Panc1 (cell line): ENCODE measurements at regions not wholly inside any gene's neighbourhood (a gene's known extent, or its start where the extent isn't known, plus 50 kb on each side); places are given as distances from the start of the nearest gene placed in this dataset.

Experiments used
- ATAC-seq: fragments of 200-7000 bp; cut with Tn5 transposase; 2 replicates; pipeline ENCODE4 v1.9.1; 2020; ENCODE audit warnings: mild to moderate bottlenecking, moderate library complexity
- BruUV-seq: library from RNA; stranded (reverse); fragments of 400-500 nt; replicated peaks from 2 replicates; lab custom pipeline; 2021; lab: Mats Ljungman, UMichigan
- CTCF ChIA-PET: fragments of 300-600 bp; sonication (Branson Sonifier 250); formaldehyde crosslinking; loops from one replicate; lab custom pipeline; 2022; ENCODE audit warnings: antibody characterized with exemption; lab: Charles Lee
- POLR2A ChIA-PET: fragments of 300-600 bp; sonication (Branson Sonifier 250); formaldehyde crosslinking; loops from one replicate; lab custom pipeline; 2022; ENCODE audit warnings: antibody characterized with exemption; lab: Charles Lee
- DNase-seq: peaks from one replicate; pipeline ENCODE4 v3.0.0-alpha.2; 2010; ENCODE audit warnings: low read depth, low spot score
- H3K27ac ChIP-seq: 2 replicates; pipeline ENCODE4 v1.5.1; 2011; ENCODE audit warnings: mild to moderate bottlenecking, low read length, inconsistent platforms
- H3K27me3 ChIP-seq: fragments of 200-500 bp; sonication (Bioruptor generic); 2 replicates; pipeline ENCODE4 v1.6.0; 2014; ENCODE audit warnings: low read length, inconsistent platforms; ENCODE audit not compliant: control insufficient read depth, insufficient read depth
- H3K36me3 ChIP-seq: fragments of 200-500 bp; sonication (Bioruptor generic); 2 replicates; pipeline ENCODE4 v1.5.1; 2014; ENCODE audit warnings: inconsistent platforms, mild to moderate bottlenecking, low read length, moderate library complexity; ENCODE audit not compliant: control insufficient read depth, insufficient read depth
- H3K4me1 ChIP-seq: 2 replicates; pipeline ENCODE4 v1.5.1; 2011; ENCODE audit warnings: inconsistent platforms, mild to moderate bottlenecking, low read length, moderate library complexity; ENCODE audit not compliant: control insufficient read depth, insufficient read depth
- H3K4me3 ChIP-seq, 2 experiments: 2 replicates each; pipeline ENCODE4 v1.5.1; 2011 to 2012; ENCODE audit warnings: low read depth in 2 of 2, low read length in 2 of 2, mild to moderate bottlenecking in 2 of 2, inconsistent platforms in 1 of 2, moderate library complexity in 1 of 2
- H3K9me3 ChIP-seq: fragments of 200-500 bp; sonication (Bioruptor generic); 2 replicates; pipeline ENCODE4 v1.5.1; 2014; ENCODE audit warnings: low read depth, mild to moderate bottlenecking, inconsistent platforms, low read length, moderate library complexity; ENCODE audit not compliant: control insufficient read depth, insufficient read depth
- CTCF ChIP-seq: fragments of 450-650 bp; IDR thresholded peaks from 2 replicates; pipeline ENCODE4 v1.5.1; 2017; ENCODE audit warnings: mild to moderate bottlenecking
- POLR2AphosphoS5 ChIP-seq: IDR thresholded peaks from 2 replicates; pipeline ENCODE4 v1.6.1; 2012; ENCODE audit warnings: mild to moderate bottlenecking, low read depth, low read length, moderate library complexity
- SIN3A ChIP-seq: IDR thresholded peaks from 2 replicates; pipeline ENCODE4 v1.6.1; 2012; ENCODE audit warnings: low read depth, mild to moderate bottlenecking, low read length, moderate library complexity, borderline replicate concordance; ENCODE audit not compliant: insufficient read depth
- TCF7L2 ChIP-seq: IDR thresholded peaks from 2 replicates; pipeline ENCODE4 v1.6.1; 2011; ENCODE audit warnings: mild to moderate bottlenecking, low read depth, low read length, inconsistent platforms
- in situ Hi-C: cut with HindIII; loops from 2 replicates; pipeline ENCODE4 v1.10.0; 2016; ENCODE audit warnings: low sequenced_read_pairs, low pct_unique_long_range_greater_than_20kb
- intact Hi-C: fragments of 100-400 bp; cut with micrococcal nuclease; formaldehyde crosslinking; loops from one replicate; pipeline ENCODE4 v1.10.0; 2022; ENCODE audit not compliant: unreplicated experiment
- TF ChIP-seq, protein P1 (sequence below), 2 experiments: IDR thresholded peaks; 2 replicates each; pipeline ENCODE4 v1.6.1; 2011 to 2012; ENCODE audit warnings: low read depth in 2 of 2, control low read depth in 1 of 2, low read length in 1 of 2, mild to moderate bottlenecking in 1 of 2, moderate library complexity in 1 of 2; ENCODE audit not compliant: insufficient read depth in 1 of 2

GRCh38 chr5:33267801-33268200 lies 173.0 kb upstream of the TARS1 start:
- no TSS peak for BruUV-seq
- in situ Hi-C loops = no loop called here

DNA sequence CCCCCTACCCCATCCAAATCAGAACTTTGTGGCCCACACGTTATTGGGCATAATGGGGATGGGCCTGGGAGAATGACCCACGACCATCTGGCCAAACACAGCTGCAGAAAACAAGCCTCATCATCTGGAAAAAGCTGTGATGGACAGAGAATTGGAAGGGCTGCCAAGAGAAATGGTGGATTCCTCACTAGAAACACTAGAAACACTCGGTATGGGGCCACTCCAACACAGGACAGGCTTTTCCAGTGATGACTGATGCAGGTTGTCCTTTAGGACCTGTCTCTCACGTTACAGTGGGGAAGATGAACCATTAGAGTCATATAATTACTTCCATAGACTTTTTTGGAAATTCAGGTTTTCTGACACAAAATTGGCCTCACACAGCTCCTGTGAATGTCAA lies 172.4 kb upstream of the TARS1 start:
- H3K27me3 ChIP-seq = no peaks in the 10 kb centered on the region
- H3K4me3 ChIP-seq = no peak overlapping the region
- in situ Hi-C loops = no loop called here
- no peak for DNase-seq
- no peak for ATAC-seq
- H3K36me3 ChIP-seq = no peaks in the 10 kb centered on the region
- BruUV-seq = no TSS peak
- no peak overlapping the region for H3K27ac ChIP-seq
- H3K4me1 ChIP-seq = no peaks in the 10 kb centered on the region
- TF ChIP-seq CTCF (no peak), SIN3A (no peak), POLR2AphosphoS5 (no peak), TCF7L2 (no peak)
- TF ChIP-seq, protein P1, sequence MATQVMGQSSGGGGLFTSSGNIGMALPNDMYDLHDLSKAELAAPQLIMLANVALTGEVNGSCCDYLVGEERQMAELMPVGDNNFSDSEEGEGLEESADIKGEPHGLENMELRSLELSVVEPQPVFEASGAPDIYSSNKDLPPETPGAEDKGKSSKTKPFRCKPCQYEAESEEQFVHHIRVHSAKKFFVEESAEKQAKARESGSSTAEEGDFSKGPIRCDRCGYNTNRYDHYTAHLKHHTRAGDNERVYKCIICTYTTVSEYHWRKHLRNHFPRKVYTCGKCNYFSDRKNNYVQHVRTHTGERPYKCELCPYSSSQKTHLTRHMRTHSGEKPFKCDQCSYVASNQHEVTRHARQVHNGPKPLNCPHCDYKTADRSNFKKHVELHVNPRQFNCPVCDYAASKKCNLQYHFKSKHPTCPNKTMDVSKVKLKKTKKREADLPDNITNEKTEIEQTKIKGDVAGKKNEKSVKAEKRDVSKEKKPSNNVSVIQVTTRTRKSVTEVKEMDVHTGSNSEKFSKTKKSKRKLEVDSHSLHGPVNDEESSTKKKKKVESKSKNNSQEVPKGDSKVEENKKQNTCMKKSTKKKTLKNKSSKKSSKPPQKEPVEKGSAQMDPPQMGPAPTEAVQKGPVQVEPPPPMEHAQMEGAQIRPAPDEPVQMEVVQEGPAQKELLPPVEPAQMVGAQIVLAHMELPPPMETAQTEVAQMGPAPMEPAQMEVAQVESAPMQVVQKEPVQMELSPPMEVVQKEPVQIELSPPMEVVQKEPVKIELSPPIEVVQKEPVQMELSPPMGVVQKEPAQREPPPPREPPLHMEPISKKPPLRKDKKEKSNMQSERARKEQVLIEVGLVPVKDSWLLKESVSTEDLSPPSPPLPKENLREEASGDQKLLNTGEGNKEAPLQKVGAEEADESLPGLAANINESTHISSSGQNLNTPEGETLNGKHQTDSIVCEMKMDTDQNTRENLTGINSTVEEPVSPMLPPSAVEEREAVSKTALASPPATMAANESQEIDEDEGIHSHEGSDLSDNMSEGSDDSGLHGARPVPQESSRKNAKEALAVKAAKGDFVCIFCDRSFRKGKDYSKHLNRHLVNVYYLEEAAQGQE (IDR thresholded peaks at IDR 0.05; ENCODE audit: insufficient read depth in 1 of 2, low read depth in 2 of 2, low read length in 1 of 2) = no peak
- ChIA-PET CTCF (no interaction called here), POLR2A (no interaction called here)
- H3K9me3 ChIP-seq = no peaks in the 10 kb centered on the region
- intact Hi-C loops = no loop called here

More at GRCh38 chr5:33267801-33268200, 173.0 kb upstream of the TARS1 start:
- ATAC-seq (no peak), DNase-seq (no peak)
- no peaks in the 10 kb centered on the region for H3K9me3 ChIP-seq
- H3K36me3 ChIP-seq = no peaks in the 10 kb centered on the region
- intact Hi-C loops = no loop called here
- H3K4me1 ChIP-seq = no peaks in the 10 kb centered on the region
- CTCF ChIA-PET = no interaction called here
- H3K4me3 ChIP-seq = no peak overlapping the region
- TF ChIP-seq SIN3A (no peak), TCF7L2 (no peak), POLR2AphosphoS5 (no peak), CTCF (no peak)
- TF ChIP-seq, protein P1 (IDR thresholded peaks at IDR 0.05; ENCODE audit: insufficient read depth in 1 of 2, low read depth in 2 of 2, low read length in 1 of 2) = no peak
- H3K27me3 ChIP-seq = no peaks in the 10 kb centered on the region
- POLR2A ChIA-PET = no interaction called here
- H3K27ac ChIP-seq = no peak overlapping the region
